NCI-H510A (cell line): ENCODE measurements at regions not wholly inside any gene's neighbourhood (a gene's known extent, or its start where the extent isn't known, plus 50 kb on each side); places are given as distances from the start of the nearest gene placed in this dataset.
A peak's percentile ranks its signal among the peaks of the same experiment; 100 is the strongest.

Source experiments
- DNase-seq: peaks from one replicate; lab custom pipeline; 2025; lab: John Stamatoyannopoulos, UW

DNA sequence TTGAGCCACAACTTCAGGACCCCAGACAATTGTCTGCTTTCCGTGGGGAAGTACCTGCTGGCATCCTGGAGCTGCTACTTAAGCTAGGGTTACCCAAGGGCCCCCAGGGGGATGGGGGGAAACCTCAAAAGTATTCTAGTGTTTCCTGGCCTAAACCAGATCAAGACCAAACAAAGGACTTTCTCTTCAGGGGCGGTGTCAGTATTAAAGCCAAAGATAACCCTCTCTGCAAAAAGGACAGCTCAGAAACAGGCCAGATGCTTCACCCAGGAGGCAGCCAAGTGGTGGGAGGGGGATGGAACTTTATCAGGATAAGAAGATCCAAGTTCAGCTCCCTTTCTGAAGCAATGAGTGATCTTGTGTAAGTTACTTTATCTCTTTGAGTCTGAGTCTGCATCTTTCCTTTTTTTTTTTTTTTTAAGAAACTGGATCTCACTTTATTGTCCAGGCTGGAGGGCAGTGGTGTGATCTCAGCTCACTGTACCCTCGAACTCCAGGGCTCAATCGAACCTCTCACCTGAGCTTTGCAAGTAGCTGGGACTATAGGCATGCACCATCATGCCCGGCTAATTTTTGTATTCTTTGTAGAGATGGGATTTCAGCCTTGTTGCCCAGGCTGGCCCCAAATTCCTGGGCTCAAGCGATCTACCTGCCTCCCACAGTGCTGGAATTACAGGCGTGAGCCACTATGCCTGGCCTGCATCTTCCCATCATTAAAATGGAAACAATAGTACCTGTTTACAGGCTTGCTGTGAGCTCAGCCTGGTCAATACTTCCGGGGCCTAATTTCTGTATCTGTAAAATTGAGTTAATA, 151.8 kb upstream of the PTPRM start:
- DNase-seq: no peak

DNA sequence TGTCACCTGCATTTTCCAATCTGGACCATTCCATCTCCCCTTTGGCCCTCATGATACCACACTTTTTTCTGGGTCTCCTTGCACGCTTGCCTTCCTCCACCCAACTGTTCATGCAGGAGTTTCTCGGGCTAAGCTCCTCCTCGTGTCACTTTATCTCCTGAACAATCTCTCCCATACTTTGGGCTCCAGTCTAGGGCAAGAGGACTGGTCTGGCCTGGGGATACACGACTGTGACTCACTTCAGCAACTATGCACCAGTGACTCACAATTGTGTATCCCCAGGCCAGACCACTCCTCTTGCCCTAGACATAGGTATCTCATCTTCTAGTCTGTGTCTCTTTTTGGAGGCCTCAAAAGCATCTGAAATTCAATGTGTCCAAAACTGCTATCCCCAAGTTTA, 149.4 kb upstream of the PTPRM start:
- no peak for DNase-seq

DNA sequence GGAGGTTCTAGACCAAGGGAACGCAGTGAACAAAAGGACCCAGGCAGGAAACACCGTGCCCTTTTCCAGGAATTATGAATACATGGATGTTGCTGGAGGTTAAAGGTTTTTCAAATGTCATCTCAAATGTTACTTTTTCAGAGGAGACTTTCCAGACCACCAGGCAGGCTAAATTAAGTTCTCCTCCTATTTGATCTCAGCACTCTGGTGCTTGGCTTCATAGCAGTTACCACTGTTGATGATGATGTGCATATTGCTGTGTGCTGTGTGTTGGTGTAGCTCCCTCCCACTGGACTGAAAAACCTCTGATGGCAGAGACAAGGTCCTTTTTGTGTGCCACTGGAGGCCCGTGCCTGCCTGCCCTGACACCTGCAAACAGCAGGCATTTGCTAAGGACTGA, 137.3 kb upstream of the PTPRM start:
- no peak for DNase-seq

DNA sequence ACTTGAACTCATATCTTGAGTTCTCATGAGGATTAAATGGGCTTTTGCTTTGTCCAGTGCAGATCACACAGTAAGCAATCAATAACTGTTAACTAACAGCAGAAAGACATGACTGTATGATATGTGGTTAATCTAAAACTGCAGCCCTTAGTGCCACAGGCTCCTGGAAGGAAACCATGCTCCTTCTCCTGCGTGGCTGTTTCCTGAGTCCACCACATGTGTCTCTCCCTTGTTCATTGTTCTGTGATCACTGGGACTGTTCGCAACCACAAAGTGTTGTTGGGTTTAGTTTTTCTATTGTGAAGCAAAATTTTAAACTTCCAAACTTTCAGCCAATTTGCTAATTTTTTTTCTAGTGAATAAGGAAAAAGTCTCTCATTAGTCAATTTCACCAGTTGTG, 130.9 kb upstream of the PTPRM start:
- DNase-seq: no peak

DNA sequence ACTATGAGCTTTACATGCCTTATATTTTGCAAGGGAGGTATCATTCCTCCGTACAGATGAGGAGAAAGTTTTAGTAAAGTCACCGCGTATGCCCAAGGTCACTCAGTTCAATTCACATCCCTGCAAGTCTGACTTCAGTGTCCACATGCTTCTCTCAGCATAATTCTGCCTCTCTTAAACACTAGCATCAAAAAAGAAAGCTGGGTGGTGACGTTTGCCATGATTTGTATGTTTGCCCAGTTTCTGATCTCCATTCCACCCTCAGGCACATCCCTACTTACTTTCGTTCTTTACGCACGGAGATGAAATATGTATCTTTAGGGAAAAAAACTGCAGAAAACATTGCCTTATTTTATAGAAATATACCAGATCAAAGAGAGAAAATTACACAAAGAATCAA, 129.2 kb upstream of the PTPRM start:
- no peak for DNase-seq

DNA sequence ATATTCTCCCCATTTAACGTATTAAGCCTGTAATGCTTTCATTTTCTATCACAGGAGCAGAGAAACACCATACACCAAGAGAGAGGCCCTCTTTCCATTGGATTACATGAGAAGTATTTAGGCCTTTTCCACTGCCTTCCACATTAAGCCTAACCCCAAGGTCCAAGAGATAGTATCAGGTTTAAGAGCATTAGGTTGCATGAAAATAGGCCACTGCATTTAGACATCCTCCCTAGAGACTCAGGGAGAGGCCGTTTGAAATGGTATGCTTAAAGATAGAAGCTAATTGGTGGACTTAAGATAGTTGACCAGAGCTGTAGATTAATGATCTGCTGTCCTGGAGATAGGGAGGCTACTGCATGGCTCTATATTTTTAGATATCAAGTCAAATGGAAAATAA, 128.5 kb upstream of the PTPRM start:
- DNase-seq: no peak

DNA sequence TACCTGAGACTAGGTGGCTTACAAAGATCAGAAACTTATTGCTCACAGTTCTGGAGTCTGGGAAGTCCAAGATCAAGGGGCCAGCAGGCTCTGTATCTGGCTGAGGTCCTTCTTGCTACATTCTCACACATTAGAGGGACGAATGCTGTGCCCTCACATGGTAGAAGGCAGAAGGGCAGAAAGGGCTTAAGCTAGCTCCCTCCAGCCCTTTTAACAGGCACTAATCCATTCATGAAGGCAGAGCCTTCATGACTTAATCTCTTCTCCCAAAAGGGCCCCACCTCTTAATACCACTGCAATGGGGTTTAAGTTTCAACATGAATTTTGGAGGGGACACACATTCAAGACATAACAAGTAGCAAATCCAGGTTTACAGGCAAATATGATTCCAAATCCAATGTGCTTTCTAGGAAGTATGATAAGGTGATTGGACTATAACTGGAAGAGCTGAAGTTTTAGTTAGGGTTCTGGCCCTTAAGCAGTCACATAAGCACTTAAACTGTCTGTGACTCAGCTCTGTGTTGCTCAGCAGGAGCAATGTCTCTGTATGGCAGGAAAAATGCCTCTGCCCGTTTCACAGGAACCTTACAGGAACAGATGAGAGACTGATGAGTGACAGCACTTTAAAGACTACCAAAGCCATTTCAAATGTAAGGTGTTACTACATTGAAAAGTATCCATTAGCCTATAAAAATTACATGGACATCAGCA, 119.6 kb upstream of the PTPRM start:
- no peak for DNase-seq

DNA sequence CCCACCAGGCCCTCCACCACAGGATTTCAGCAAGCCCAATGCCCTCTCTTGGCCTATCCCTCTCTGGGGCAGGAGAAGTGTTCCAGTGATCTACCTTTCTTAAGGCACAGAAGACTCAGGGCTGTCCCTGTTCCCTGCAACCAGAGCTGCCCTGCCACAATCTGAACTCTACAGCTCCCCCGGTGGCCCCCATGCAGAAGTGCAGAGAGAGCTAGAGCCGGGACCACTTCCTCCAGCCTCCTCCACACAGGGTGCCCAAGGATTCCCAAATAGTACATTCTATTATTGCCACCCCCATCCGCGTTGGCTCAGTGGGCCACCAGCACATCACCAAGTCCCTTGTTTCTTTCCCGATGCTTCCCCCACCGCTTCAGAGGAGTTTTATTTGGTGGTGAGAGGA, 114.8 kb upstream of the PTPRM start:
- DNase-seq: no peak

DNA sequence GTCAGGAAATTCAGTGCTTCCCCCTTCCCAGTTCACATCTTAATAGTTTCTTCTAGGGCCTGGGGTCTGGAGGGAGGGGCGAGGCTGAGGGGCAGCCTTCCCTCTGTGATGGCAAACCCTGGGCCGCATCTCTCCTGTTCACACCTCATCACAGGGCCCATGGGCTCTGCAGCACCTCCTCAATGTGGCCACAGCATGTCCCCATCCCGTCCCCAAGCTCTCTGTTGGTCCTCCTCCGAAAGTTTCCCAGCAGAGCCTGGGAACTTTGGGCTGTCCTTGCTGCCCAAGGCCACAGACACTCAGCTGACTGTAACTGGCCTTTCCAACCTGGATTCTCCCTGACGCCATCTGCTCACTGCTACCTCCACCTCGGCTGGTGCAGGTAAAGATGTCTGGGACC, 112.7 kb upstream of the PTPRM start:
- no peak for DNase-seq

DNA sequence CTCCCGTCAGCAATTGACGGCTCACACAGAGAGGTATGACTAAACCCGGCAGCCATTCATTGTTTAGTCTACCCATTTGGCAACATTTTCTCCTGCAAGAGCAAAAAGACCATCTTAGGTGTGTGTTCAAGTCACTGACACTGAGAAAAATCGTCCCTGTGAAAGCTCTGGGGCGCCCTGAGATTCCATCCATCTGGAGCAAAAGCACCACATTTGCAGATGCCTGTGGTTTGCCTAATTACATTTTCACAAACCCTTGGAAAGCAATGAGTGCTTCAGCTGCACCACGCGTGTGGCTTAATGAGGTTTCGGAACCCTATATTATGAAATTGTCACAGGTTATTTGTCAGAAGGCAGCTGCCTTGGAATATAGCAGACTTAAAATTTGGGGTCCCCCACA, 110.7 kb upstream of the PTPRM start:
- no peak for DNase-seq

DNA sequence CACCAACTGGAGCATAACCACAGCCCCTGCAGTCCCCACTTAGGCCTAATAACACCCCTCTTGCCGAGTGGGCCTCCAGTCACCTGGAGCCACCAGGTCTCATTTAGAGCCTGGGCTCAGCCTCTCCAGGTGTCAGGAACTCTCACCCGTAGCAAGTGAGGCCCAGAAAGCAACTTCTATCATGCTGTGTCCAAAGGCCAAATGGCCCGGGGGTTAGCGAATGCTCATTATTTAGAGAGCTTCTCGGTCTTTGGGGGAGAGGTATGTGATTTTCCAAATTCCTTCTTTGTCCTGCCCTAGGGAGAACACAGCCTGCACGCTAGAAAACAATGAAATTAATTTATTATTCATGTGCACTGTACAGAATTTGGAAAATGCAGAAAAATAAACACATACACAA, 109.9 kb upstream of the PTPRM start:
- DNase-seq: no peak

DNA sequence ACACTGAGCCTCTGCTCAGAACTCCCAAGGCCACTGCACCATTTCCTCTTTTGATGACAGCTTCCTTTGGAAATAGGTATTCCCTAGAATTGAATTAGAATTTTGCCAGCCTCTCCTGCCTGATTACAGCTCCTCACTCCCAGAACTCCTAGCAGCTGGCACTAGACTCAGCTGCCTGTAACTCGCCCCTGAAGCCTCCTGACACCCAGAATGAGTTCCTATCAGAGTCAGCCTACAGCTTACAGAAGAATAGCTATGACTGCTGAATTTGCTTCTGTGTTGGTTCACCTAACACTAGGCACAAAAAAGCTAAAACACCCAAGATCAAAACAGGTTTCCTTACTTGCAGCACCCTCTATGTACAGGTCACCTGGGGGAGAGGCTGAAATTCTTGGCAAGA, 108.2 kb upstream of the PTPRM start:
- DNase-seq: no peak

DNA sequence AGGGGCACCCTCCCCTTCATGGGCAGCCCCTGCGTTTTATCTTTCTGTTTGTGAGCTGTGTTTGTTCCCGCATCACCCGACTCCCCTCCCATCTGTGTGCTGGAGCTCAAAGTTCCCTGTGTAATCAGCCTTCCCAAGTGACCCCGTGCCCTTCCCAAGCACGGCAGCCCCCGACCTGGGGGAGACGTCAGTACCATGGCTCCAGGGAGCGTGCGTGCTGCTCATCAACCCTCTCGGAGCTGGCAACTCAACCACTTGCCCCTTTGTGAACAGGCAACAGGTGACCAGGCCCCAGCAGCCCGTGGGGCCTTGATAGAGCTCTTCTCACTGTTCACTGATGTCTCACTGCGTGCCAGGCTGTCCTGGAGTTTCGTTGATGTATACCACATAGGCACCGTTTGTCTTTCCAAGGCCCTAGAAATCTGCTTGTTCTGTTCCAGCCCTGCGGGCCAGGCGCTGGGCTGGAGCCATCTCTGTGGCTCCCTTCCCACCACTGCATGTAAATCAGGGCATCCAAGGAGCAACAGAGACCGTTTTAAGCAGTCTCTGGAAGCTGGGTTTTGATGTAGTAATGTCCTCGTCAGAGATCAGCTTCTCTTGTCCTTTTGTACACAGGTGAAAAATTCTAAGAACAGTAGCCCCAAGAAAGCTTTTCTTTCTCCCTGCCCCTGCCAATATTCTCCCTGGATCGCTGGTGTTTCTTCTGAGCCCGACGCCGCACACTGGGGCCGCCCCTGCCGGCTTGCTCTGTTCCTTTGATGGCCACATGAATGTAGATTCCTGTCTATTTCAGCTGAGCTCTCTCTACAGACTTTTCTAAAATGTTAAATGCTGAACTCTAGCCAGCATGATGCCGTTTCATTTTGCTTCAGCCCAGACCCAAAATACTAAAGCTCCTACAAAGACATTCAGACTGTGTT, 107.0 kb upstream of the PTPRM start:
- no peak for DNase-seq

DNA sequence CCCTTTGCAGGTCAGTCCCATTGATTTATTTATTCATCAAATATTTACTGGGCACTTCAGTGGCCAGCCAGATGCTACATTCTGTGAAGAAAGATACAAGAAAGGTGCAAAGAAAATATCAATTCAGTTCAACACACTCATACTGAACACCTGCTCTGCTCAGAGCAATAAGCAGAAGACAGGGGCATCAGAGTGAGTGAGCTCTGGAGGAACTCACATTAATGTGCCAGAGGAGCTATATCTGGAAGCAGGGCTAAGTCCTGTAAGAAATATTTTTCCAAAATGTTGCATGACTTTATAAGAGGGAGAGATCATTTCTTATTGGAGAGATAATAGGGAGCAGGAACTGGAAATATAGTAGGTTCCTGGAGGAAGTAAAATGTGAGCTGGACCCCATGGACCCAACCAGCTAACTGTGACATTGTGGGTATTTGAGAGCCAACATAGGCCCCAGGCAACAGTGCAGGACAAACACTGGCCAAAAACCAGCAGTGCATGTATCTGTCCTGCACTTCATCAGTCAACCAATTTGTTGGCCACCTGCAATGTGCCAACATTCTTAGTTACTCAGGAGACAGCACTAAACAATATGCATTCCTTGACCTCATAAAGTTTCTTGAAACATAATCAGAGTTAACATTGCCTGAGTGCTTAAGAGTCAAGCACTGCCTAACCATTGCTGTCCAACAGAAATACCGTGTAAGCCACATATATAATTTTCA, 102.7 kb upstream of the PTPRM start:
- DNase-seq: no peak

DNA sequence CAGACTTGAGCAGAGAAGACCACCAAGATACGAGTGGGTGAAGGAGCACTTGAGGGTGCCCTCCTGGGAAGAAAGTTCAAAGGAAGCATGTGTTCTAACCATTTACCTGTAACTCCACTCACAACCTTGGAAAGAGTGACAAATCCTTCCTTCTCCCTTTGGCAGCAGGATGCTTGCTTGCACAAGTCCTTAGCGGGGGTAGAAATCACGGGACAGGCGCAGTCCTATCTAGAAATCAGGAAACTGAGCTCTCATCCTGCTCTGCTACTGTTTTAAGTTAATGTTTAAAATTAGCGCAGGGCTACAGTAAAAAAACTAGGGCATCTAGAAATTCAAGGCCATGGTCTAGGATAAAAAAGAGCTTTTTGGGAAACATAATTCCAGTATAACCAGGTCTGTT, 100.9 kb upstream of the PTPRM start:
- no peak for DNase-seq

DNA sequence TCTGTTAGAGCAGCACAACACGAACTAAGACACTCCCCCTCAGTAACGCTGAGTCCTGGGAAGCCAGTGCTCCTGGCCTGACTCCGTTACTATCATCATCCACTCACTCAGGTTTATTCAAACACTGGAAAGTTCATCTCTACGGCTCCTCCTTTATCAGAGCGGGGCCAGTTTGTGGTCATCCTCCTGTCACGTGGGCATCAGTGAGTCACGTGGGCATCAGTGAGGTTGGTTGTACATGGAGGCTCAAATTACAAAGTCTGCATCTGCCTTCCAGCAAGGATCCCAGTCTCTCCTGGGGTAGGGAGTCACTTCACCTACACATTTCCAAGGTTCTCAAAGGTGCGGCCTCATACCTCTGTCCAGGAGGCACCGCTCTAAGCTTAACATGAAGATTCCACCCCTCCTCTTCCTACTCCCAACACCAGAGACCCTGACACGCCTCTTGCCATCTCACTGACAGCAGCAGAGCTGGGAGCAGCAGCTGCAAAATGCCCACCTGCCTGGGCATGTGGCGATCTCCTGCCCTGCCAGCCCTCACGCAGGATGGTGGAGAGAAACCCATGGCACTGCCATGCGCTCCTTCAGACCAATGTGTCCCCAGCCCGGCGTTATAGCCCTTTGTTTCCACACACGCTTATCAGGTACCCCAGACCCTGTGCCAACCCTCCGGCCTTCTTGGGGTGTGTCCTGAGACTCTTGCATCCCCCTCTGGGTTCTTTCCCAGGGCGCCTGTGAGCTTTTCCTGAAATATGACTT, 99.2 kb upstream of the PTPRM start:
- peak; percentile 85 for DNase-seq

DNA sequence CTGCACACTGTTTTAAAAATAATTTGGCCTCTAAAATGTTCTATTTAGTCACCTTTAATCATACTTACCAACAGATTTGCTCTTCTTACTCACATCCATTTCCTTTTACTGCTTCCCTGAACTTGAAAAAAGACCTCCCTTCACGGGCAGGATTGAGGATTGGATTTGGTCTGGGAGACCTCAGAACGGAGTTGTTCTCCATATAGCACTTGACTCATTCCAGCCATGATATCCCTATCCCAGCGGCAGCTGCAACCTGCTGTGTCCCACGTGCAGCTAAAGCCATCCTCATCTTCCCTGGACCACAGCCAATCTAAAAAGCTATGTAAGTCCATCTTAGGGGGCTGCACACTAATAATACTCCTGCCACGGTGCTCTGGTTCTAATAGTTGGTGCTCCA, 97.0 kb upstream of the PTPRM start:
- no peak for DNase-seq

DNA sequence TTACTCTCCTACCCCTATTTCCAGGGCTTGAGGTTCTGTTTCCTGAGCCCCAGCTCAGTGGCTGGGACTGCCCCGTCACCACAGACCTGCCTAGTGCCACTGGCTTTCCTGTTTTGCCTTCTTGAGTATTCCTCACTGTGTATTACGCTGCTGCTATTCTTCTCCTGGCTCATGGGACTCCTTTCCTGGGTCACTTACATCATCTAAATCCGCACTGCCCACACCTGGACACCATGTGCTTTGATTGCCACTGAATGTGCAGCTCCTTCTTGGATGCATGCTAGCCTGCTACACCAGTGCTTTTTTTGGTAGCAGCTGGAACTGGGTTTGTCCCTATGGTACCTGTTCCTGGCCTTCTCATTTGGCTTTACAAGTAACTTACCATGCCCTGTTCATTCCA, 96.6 kb upstream of the PTPRM start:
- DNase-seq: no peak

DNA sequence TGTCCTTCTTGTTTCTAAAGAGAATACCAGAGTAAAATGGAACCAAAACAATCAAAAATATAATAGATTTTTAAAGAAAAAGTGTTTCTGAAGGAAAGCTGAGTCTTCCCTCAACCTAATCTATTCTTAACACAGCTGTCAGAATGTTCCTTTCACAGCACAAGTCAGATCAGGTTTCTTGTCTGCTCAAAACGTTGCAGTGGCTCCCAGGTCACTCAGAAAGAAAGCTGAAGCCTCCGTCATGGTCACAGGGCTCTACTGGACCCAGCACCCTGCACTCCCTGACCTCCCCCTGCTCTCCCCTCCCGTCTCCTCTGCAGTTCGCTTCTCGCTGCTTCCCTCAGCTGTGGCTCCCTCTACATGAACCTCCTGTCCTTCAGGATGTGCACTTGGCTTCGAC, 90.7 kb upstream of the PTPRM start:
- DNase-seq: no peak

DNA sequence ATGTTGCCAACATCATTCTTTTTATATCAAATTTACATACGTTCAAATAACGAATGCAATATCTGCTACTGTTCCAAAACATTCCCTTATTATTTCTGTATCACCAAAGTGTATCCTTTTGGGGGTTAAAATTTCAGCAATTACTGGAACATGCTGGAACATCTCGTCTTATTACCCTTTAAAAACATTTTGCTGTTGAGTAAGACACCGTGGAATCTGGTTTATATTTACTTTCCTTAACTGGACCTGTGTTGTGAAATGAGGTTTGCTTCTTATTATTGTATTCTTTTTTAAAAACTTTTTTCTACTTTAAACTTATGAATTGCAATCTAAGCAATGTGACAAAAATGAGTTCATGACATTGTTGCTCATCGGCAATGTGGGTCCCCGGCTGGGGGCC, 87.4 kb upstream of the PTPRM start:
- no peak for DNase-seq

DNA sequence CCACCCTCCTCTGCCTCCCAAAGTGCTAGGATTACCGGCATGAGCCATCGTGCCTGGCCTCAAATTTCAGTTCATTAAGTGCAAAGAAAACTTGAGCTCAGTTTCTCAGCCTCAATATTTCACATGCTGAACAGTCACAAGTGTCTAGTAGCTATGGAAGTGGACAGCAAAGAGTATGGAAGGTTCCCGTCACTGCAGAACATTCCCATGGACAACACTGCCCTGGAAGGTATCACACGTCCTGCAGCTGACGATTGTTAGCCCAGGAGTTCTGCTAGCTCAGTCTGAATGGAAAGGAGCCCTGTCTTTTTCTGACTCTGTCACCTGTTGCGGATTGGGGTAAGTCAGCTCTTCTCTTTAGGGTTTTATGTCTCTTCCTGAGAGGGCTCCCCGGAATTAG, 86.2 kb upstream of the PTPRM start:
- DNase-seq: no peak
